HEK293 (cell line): ENCODE measurements at regions not wholly inside any gene's neighbourhood (a gene's known extent, or its start where the extent isn't known, plus 50 kb on each side); places are given as distances from the start of the nearest gene placed in this dataset.

Experiments used
- HOXA7 ChIP-seq: sonication (generic); formaldehyde crosslinking; IDR thresholded peaks from 2 replicates; pipeline ENCODE4 v1.8.1; 2022; ENCODE audit warnings: missing genetic modification reagents, borderline replicate concordance
- MYNN ChIP-seq: fragments of 450-650 bp; formaldehyde crosslinking; IDR thresholded peaks from 2 replicates; pipeline ENCODE4 v1.5.1; 2016; ENCODE audit warnings: missing biosample characterization, missing genetic modification characterization, borderline replicate concordance
- YY1 ChIP-seq: fragments of 450-650 bp; formaldehyde crosslinking; IDR thresholded peaks from 2 replicates; pipeline ENCODE4 v1.5.1; 2018; ENCODE audit warnings: missing biosample characterization, missing genetic modification characterization
- ZNF114 ChIP-seq: fragments of 450-650 bp; formaldehyde crosslinking; IDR thresholded peaks from 2 replicates; pipeline ENCODE4 v1.5.0; 2017; ENCODE audit warnings: missing biosample characterization, missing genetic modification characterization
- ZNF121 ChIP-seq: fragments of 450-650 bp; formaldehyde crosslinking; IDR thresholded peaks from 2 replicates; pipeline ENCODE4 v1.5.1; 2016; ENCODE audit warnings: missing biosample characterization, missing genetic modification characterization
- ZNF274 ChIP-seq, 2 experiments: fragments of 200-500 bp in 1 of 2; fragments of 450-650 bp in 1 of 2; sonication (Bioruptor generic) in 1 of 2; formaldehyde crosslinking in 1 of 2; IDR thresholded peaks; 2 replicates each; pipeline versions ENCODE4 v1.5.1 to v1.6.1; 2014 to 2016; ENCODE audit warnings: borderline replicate concordance in 1 of 2, inconsistent platforms in 1 of 2, low read length in 1 of 2, missing biosample characterization in 1 of 2, missing genetic modification characterization in 1 of 2
- ZNF311 ChIP-seq: fragments of 450-650 bp; formaldehyde crosslinking; IDR thresholded peaks from 2 replicates; pipeline ENCODE4 v1.5.1; 2017; ENCODE audit warnings: missing biosample characterization, missing genetic modification characterization, borderline replicate concordance
- ZNF404 ChIP-seq: fragments of 450-650 bp; formaldehyde crosslinking; IDR thresholded peaks from 2 replicates; pipeline ENCODE4 v1.5.1; 2017; ENCODE audit warnings: missing biosample characterization, missing genetic modification characterization
- ZNF777 ChIP-seq: fragments of 450-650 bp; formaldehyde crosslinking; IDR thresholded peaks from 2 replicates; pipeline ENCODE4 v1.5.1; 2017; ENCODE audit warnings: missing biosample characterization, missing genetic modification characterization, borderline replicate concordance

- no peak for TF ChIP-seq HOXA7 (CRISPR knock-in tag)
- no peak for TF ChIP-seq YY1 (tag by site-specific recombination)
- TF ChIP-seq ZNF311 (tag by site-specific recombination) = no peak
- no peak for TF ChIP-seq ZNF777
- no peak for TF ChIP-seq ZNF114 (tag by site-specific recombination)
- TF ChIP-seq MYNN = no peak
- TF ChIP-seq ZNF274 (IDR thresholded peaks at IDR 0.05; ENCODE audit: low read length) = no peak
- TF ChIP-seq ZNF274 (tag by site-specific recombination; IDR thresholded peaks at IDR 0.05; ENCODE audit: borderline replicate concordance) = no peak
- no peak for TF ChIP-seq ZNF121 (tag by site-specific recombination)
- TF ChIP-seq ZNF404 (tag by site-specific recombination) = no peak
Observed at GRCh38 chr10:121036431-121036830, 185.3 kb downstream of the WDR11 start.
